Astrocyte of the cerebellum (primary cell): ENCODE measurements at regions not wholly inside any gene's neighbourhood (a gene's known extent, or its start where the extent isn't known, plus 50 kb on each side); places are given as distances from the start of the nearest gene placed in this dataset.
"Not testable (repeated sequence)": the region's sequence is repeated elsewhere in the genome, so short reads cannot be mapped to it uniquely, and the experiment has no call there.

Experiments
- DNase-seq: peaks from one replicate; pipeline ENCODE4 v3.0.0-alpha.2; 2011; ENCODE audit warnings: low read depth
- H3K4me3 ChIP-seq: 2 replicates; pipeline ENCODE4 v1.5.1; 2011; ENCODE audit warnings: mild to moderate bottlenecking, low read depth, low read length, moderate library complexity
- in situ Hi-C: cut with HindIII; loops from 2 replicates; pipeline ENCODE4 v1.10.0; 2017; ENCODE audit warnings: low sequenced_read_pairs
- TF ChIP-seq, protein P1 (sequence below): IDR thresholded peaks from 2 replicates; pipeline ENCODE4 v1.5.1; 2012; ENCODE audit warnings: low read length, low read depth, moderate library complexity, mild to moderate bottlenecking; ENCODE audit errors: missing control alignments

DNA sequence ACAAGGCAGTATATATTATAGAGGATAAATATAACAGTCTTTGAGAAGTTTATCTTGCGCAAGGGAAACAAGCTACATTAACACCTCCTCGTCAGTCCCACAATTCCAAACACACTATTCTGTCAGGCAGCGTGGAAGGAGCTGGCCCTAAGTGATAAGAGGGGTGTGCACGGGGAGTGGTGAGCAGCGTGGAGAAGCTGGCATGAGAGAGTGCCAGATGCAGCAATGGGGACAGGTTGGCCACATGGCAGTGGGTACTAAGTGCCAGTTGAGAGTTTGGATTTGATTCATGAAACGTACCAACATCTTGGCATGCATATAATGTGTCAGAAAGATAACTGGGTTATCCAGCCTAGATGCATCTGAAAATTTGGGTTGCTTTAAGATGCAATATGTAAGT lies 460.2 kb downstream of the ICE1 start:
- in situ Hi-C loops, result no loop called here
- no peak overlapping the region for H3K4me3 ChIP-seq
- DNase-seq, result no peak
- TF ChIP-seq, protein P1, sequence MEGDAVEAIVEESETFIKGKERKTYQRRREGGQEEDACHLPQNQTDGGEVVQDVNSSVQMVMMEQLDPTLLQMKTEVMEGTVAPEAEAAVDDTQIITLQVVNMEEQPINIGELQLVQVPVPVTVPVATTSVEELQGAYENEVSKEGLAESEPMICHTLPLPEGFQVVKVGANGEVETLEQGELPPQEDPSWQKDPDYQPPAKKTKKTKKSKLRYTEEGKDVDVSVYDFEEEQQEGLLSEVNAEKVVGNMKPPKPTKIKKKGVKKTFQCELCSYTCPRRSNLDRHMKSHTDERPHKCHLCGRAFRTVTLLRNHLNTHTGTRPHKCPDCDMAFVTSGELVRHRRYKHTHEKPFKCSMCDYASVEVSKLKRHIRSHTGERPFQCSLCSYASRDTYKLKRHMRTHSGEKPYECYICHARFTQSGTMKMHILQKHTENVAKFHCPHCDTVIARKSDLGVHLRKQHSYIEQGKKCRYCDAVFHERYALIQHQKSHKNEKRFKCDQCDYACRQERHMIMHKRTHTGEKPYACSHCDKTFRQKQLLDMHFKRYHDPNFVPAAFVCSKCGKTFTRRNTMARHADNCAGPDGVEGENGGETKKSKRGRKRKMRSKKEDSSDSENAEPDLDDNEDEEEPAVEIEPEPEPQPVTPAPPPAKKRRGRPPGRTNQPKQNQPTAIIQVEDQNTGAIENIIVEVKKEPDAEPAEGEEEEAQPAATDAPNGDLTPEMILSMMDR, result no peak

DNA sequence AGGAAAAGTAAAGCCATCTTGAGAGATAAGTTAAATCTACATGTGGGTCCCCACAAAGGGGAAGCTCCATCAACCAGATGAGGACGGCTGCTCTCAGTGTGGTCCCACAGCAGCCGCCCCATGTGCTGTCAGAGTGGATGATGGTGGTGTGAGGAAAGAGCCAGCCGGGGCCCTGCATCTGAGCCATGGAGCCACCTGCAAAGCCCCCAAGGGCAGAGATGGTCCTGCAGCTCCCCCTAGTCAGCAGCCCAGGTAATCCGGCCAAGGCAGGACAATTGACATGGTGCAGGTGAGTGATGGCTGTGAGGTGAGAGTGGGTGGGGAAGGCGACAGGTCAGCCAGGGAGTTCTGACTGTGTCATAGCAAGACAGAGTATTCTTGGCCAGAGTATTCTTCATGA lies 458.8 kb downstream of the ICE1 start:
- TF ChIP-seq, protein P1, result no peak
- H3K4me3 ChIP-seq, result no peak overlapping the region
- in situ Hi-C loops, result no loop called here
- DNase-seq, result no peak

DNA sequence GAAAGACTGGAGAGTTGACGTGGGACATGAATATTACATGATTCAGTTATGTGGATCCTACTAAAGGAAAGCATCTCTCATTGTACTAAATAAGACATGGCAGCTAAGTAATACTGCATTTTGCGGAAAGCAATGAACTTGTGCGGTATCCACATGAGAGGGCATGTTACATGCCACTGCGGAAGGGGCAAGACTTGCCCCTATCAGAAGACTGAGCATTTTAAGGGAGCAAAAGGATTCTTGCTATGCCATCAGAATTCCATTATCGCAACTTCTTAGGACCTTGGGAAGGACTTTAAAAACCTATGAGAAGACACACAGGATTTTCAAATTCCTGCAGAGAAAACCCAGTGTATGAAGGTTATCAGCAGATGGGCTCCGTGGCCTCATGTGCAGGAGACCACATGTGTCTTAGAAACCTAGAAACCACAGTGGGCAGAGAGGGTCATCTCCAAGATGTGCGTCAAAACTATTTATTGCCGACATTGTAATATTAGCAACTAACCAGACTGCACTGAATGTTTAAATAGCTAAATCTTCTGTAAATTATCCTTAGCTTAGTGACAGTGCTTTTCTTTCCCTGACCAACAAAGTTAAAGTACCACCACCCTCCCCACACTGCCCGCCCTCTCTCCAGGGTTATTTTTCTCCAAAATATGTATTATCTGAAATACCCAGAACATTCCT lies 457.7 kb downstream of the ICE1 start:
- in situ Hi-C loops, result no loop called here
- no peak for DNase-seq
- TF ChIP-seq, protein P1, result no peak
- H3K4me3 ChIP-seq, result no peak overlapping the region

DNA sequence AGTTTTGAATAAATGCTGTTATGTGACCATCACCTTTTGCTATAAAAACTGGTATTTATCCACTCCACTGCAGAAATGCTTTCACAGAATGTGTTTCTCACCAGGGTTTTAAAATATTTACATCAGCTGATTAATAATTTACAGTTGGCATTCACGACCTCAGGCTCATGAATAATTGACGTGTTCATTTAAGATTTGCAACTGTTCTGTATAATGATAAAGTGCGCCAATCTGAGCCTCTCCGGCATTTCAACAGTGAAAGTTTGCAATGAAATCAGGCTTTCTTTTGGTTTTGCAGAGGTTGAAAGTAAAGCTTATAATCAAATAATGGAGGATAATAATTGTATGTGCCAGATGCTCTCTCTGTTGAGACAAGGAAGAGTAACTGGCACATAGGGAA lies 434.9 kb downstream of the ICE1 start:
- DNase-seq, result no peak
- in situ Hi-C loops, result no loop called here
- H3K4me3 ChIP-seq, result no peak overlapping the region
- TF ChIP-seq, protein P1, result no peak

DNA sequence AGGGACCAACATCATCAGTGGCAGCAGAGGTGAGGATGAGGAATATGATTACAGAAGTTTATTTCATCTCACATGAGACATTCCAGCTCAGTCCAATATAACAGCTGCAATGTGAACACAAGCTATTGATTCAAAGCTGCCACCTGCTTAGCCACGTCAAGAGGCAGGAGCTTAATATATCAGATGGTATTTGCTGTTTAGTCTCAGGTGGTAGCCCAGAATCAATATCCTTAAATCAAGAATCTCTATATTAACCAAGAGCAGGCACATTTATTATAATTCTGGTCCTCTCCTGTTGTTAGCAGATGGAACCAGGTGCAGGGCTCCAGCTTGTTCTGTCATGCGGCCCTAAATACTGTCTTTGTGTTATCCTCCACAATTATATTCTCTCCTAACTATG lies 431.6 kb downstream of the ICE1 start:
- no peak for DNase-seq
- TF ChIP-seq, protein P1, result no peak
- no peak overlapping the region for H3K4me3 ChIP-seq
- in situ Hi-C loops, result no loop called here

DNA sequence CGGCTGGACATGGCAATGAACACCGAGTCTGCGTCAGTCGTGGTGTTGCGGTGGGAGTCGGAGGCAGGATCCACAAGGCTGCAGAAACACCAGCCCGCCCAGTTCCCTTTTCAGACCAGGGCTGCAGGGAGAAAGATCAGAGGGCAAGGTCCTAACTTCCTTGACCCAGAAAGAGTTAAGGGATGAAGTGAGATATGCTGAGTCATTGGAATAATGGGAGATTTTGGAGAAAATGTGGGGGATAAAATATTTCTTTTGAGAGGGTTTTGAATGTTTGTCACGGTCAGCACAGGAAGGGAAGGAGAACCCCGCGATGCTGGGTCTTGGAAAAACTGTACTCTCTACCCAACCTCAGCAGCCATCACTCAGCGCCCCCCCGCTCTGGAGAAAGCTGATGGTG lies 416.0 kb downstream of the ICE1 start:
- TF ChIP-seq, protein P1, result no peak
- in situ Hi-C loops, result no loop called here

DNA sequence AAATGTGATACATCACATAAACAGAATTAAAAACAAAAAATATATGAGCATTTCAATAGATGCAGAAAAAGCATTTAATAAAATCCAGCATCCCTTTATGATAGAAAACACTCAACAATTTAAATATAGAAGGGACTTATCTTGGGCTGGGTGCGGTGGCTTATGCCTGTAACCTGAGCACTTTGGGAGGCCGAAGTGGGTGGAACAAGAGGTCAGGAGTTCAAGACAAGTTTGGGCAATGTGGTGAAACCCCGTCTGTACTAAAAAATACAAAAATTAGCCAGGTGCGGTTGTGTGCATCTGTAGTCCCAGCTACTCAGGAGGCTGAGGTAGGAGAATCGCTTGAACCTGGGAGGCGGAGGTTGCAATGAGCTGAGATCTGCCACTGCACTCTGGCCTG lies 409.1 kb downstream of the ICE1 start:
- DNase-seq, in situ Hi-C loops, H3K4me3 ChIP-seq: not testable (repeated sequence)

More for the DNA sequence above, 416.0 kb downstream of the ICE1 start:
- no peak for DNase-seq
- no peak overlapping the region for H3K4me3 ChIP-seq
